Endodermal cell (in vitro differentiated cells): ENCODE measurements at regions not wholly inside any gene's neighbourhood (a gene's known extent, or its start where the extent isn't known, plus 50 kb on each side); places are given as distances from the start of the nearest gene placed in this dataset.

Experiments used
- DNase-seq: peaks from one replicate; pipeline ENCODE4 v3.0.0-alpha.2; 2017
- H3K27ac ChIP-seq: 2 replicates; pipeline ENCODE4 v1.5.1; 2013; ENCODE audit warnings: mild to moderate bottlenecking, low read depth, low read length, moderate library complexity
- H3K27me3 ChIP-seq: 2 replicates; pipeline ENCODE4 v1.6.1; 2013; ENCODE audit warnings: mild to moderate bottlenecking, low read length, moderate library complexity; ENCODE audit not compliant: insufficient read depth, control insufficient read depth, poor library complexity, severe bottlenecking
- H3K36me3 ChIP-seq: 2 replicates; pipeline ENCODE4 v1.7.0; 2013; ENCODE audit warnings: mild to moderate bottlenecking, low read length, moderate library complexity; ENCODE audit not compliant: control insufficient read depth, insufficient read depth
- H3K4me1 ChIP-seq: one replicate; pipeline ENCODE4 v1.7.0; 2013; ENCODE audit warnings: low read length; ENCODE audit not compliant: control insufficient read depth, insufficient read depth
- H3K4me3 ChIP-seq: 2 replicates; pipeline ENCODE4 v1.5.1; 2013; ENCODE audit warnings: mild to moderate bottlenecking, low read length, moderate library complexity
- H3K9ac ChIP-seq: 2 replicates; pipeline ENCODE4 v1.6.1; 2013; ENCODE audit warnings: mild to moderate bottlenecking, low read length, moderate library complexity; ENCODE audit not compliant: poor library complexity, severe bottlenecking; ENCODE audit errors: extremely low read depth
- H3K9me3 ChIP-seq: 2 replicates; pipeline ENCODE4 v1.6.1; 2013; ENCODE audit warnings: mild to moderate bottlenecking, low read length, moderate library complexity; ENCODE audit not compliant: control insufficient read depth
- H3K27ac Mint-ChIP-seq: 2 replicates; pipeline ENCODE4 v1.8.0; 2020; ENCODE audit warnings: mixed read lengths
- H3K27me3 Mint-ChIP-seq: 2 replicates; pipeline ENCODE4 v1.8.0; 2021; ENCODE audit warnings: mild to moderate bottlenecking, mixed read lengths; ENCODE audit not compliant: insufficient read depth
- H3K36me3 Mint-ChIP-seq: 2 replicates; pipeline ENCODE4 v1.8.0; 2020; ENCODE audit warnings: low read depth, mixed read lengths
- H3K4me1 Mint-ChIP-seq: 2 replicates; pipeline ENCODE4 v1.8.0; 2020; ENCODE audit warnings: mixed read lengths
- H3K4me3 Mint-ChIP-seq: 2 replicates; pipeline ENCODE4 v1.8.0; 2020; ENCODE audit warnings: mild to moderate bottlenecking, moderate library complexity, mixed read lengths
- H3K9me3 Mint-ChIP-seq: 2 replicates; pipeline ENCODE4 v1.8.0; 2020; ENCODE audit warnings: mild to moderate bottlenecking, mixed read lengths
- CTCF ChIP-seq: fragments of 200-600 bp; sonication (generic); conservative IDR thresholded peaks from 2 replicates; pipeline ENCODE4 v1.5.0; 2021; ENCODE audit warnings: antibody characterized with exemption, mild to moderate bottlenecking
- WGBS, 2 experiments: methylation state at CpG; one replicate each; pipeline versions ENCODE4 v1.1.5 to v1.1.7; 2013; ENCODE audit warnings: missing lambda C conversion rate in 2 of 2, mixed read lengths in 1 of 2; ENCODE audit not compliant: insufficient coverage in 1 of 2, insufficient read length in 1 of 2; 5-methylcytosine and 5-hydroxymethylcytosine counted together

DNA sequence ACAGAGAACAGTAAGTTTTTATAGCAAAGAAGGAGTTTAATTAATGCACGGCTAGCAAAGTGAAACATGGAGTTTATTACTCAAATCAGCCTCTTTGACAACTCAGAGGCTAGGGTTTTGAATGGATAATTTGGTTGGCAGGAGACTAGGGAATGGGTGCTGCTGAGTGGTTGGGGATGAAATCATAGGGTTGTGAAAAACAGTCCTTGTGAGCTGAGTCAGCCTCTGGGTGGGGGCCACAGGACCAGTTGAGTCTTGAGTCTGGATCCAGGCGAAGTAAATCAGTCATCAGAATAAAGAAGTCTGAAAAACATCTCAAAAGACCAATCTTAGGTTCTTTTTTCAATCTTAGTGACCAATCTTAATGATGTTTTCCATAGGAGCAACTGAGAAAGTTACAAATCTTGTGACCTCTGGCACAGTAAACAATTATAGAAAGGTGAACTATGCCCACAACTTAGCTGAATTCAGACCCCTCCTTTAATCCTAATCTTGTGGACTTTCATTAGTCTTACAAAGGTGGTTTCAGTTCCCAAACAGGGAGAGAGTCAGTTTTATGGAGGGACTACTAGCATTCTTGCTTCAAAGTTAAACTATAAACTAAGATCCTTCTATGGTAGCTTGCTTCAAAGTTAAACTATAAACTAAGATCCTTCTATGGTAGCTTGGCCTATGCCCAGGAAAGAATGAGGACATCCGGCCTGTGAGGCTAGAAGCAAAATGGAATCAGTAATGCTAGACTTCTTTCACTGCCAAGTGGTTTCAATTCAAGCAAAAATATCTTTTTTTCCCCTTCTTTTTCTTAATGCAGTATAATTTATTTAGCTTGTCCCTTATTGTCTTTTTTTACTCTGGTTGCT lies 84.5 kb downstream of the AASDHPPT start:
- 90 to 93% methylated on average over 2 to 3 of the region's 3 CpGs for WGBS, 2 experiments
- Histone ChIP-seq H3K9ac (no peak overlapping the region), H3K36me3 (no peaks in the 10 kb centered on the region), H3K27me3 (no peaks in the 10 kb centered on the region), H3K27ac (no peak overlapping the region), H3K4me1 (no peaks in the 10 kb centered on the region), H3K9me3 (peaks cover 41% of the 10 kb centered on the region), H3K4me3 (no peak overlapping the region)
- Mint-ChIP-seq H3K4me1 (peaks cover 2% of the 10 kb centered on the region), H3K9me3 (peaks cover 57% of the 10 kb centered on the region), H3K36me3 (no peaks in the 10 kb centered on the region), H3K27me3 (peaks cover 2% of the 10 kb centered on the region), H3K27ac (no peak overlapping the region), H3K4me3 (no peak overlapping the region)
- no peak for TF ChIP-seq CTCF
- no peak for DNase-seq

DNA sequence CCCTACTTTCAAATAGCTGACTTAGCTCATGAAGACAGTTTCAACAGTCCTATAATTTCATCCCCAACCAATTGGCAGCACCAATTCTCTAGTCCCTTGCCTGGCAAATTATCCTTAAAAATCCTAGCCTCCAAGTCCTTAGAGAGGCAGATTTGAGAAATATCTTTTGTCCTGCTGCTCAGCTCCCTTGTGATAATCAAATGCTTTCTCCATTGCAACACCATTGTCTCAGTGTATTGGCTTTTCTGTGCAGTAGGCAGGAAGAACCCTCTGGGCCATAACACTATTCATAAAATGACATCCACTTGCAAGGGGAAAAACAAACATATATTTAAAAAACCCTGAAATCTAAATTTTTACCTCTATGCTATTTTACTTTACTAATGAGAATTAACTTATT lies 89.6 kb downstream of the AASDHPPT start:
- Histone ChIP-seq H3K9ac (no peak overlapping the region), H3K4me3 (peak overlapping the region; percentile 52), H3K27ac (no peak overlapping the region), H3K4me1 (no peaks in the 10 kb centered on the region), H3K36me3 (no peaks in the 10 kb centered on the region), H3K9me3 (peaks cover 79% of the 10 kb centered on the region), H3K27me3 (no peaks in the 10 kb centered on the region)
- Mint-ChIP-seq H3K4me1 (peaks cover 6% of the 10 kb centered on the region), H3K27me3 (peaks cover 2% of the 10 kb centered on the region), H3K9me3 (peaks cover 67% of the 10 kb centered on the region), H3K27ac (no peak overlapping the region), H3K36me3 (no peaks in the 10 kb centered on the region), H3K4me3 (no peak overlapping the region)
- DNase-seq: no peak
- TF ChIP-seq CTCF: no peak

DNA sequence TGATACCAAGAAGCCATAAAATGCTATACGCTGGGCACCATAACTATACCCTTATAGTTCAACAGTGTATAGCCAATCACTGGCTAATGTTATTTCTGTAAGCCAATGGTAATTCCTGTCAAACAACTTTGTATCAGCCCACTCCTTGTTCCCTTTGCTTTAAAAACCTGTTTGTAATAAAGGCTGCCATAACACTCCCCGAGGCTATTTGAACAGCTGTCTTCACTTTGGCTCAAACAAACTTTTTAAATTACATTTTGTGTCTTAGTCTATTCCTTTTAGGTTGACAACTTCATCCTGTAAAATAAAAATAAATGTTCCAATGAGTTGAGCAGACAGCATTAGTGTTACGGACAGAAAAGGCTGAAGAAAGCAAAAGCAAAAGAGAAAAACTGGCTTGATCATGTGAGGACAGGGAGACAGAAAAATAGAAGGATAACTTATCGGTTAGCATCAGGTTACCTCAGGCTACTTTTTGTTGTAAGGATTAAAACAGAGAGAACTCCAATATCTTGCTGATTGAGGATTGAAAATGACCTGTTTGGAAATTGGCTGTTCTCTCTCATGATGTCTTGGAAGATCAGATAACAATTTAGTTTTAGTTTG lies 95.0 kb downstream of the AASDHPPT start:
- Histone ChIP-seq H3K9me3 (peaks cover 51% of the 10 kb centered on the region), H3K4me1 (peaks cover 8% of the 10 kb centered on the region), H3K27ac (no peak overlapping the region), H3K9ac (no peak overlapping the region), H3K27me3 (no peaks in the 10 kb centered on the region), H3K36me3 (no peaks in the 10 kb centered on the region), H3K4me3 (peak overlapping the region; percentile 43)
- peaks cover 24% of the 10 kb centered on the region for H3K9me3 Mint-ChIP-seq
- no peak for DNase-seq
- 88 to 93% methylated on average over 3 to 4 of the region's 4 CpGs for WGBS, 2 experiments
- H3K27me3 Mint-ChIP-seq: no peaks in the 10 kb centered on the region
- H3K4me3 Mint-ChIP-seq: no peak overlapping the region
- H3K27ac Mint-ChIP-seq: no peak overlapping the region
- peaks cover 27% of the 10 kb centered on the region for H3K4me1 Mint-ChIP-seq
- no peak for TF ChIP-seq CTCF
- H3K36me3 Mint-ChIP-seq: no peaks in the 10 kb centered on the region
